ENCODE measurements at regions not wholly inside any gene's neighbourhood (a gene's known extent, or its start where the extent isn't known, plus 50 kb on each side); places are given as distances from the start of the nearest gene placed in this dataset.

DNA sequence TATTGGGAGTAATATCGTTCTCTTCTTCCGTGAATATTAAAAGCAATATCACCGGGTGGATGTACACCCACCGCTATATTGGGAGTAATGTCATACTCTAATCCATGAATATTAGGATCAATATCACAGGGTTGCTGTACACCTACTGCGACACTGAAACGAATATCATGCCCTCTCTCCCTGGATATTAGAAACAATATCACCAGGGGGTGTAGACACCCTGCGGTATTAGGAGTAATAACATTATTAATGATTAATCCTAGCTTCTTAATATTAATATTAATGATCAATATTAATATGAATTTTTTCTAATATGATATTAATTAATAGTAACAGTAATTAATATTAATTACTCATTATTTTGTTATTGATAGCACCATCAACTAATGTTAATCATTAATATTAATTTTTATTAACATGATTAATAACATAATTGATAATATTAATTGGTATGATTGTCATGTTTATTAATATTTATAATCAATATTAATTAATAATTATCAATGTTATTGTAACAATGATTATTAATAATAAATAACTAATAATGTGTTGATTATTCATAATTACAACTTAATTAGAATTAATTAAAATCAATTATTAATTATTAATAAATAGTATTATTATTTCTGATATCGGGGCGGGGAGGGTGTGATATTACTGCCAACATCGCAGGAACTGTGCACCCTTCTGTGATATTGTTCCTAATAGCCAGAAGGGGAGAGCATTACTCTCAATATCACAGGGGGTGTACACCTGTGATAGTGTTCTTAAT is 121.3 kb upstream of the C1GALT1 start:
- FAIRE-seq, result peak; percentile 91

DNA sequence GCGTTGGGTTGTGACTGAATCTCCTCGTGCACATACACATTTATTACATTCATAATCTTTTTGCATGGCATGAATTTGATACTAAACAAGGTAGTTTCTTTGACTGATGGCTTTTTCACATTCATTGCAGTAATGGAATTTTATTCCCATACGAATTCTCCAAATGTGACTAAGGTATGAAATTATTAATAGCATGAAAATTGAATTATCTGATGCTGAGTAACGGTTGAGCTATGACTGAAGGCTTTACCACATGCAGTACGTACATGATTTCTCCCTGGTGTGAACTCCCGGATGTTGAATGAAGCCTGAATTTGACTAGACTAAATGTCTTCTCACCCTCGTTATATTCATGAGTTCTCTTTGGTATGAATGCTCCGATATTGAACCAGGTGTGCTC is 104.4 kb upstream of the C1GALT1 start:
- FAIRE-seq, result no peak

DNA sequence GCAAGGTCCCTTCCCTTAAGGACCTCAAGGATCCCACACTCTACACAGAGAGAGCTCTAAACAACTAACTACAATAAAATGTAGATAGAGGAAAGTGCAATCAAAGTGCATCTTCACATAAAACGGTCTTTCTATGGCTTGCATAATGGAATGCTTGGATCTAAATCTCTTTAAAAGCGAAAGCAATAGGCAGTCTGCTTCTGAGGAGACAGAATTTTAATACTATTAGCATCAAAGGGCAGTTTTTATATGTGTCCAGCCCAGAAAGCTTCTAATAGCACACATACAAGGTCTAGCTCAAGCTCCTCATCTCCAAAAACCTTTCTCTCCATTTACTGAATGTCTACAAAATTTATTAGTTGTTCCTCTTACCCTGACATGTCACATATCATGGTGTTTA is 101.5 kb upstream of the C1GALT1 start:
- FAIRE-seq, result no peak

GRCh38 chr7:7090460-7090859 is 91.9 kb upstream of the C1GALT1 start:
- no peak for FAIRE-seq

DNA sequence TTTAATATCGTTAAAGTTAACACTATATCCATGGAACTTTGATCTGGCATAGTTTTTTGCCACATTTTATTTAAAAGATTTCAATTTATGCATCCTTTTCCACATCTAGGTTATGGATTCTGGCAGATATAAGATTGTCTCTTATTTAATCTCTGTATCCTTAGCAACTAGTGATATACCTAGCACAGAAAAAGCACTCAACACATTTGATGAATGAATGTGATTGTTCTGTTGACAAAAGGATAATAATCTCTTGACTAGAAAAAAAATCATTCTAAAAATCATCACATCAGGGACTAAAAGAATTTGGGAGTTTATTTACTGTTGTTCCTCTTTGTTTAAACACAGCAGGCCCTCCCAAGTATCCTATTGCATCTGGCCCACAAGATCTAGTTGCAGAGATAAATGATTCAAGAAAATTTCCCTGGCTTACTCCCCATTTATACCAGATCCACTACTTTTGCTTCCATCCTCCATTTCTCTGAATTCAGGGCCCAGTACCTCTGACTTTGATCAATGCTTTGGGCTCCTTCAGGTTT is 84.0 kb upstream of the C1GALT1 start:
- no peak for FAIRE-seq

- FAIRE-seq, result no peak
Measured at GRCh38 chr7:7099584-7100014, 82.7 kb upstream of the C1GALT1 start.

DNA sequence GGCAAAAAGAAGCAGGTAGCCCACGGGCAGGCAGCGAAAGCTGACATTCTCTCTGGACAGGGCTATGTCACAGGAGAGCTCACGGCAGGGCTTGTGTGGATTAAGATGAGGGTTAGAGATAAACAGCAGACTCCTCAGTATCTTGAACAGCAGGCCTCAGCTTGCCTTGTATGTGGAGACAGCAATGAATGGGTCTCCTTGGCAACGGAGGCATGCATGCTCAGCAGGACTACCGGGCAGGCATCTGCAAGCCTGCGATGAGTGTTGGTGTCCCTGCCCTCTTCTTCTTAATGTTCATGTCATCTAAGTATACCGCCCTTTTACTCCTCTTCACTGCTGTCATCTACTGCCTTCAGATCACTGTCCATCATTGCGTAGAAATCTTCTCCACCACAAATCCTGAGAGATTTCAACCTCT is 81.9 kb upstream of the C1GALT1 start:
- FAIRE-seq, result no peak

DNA sequence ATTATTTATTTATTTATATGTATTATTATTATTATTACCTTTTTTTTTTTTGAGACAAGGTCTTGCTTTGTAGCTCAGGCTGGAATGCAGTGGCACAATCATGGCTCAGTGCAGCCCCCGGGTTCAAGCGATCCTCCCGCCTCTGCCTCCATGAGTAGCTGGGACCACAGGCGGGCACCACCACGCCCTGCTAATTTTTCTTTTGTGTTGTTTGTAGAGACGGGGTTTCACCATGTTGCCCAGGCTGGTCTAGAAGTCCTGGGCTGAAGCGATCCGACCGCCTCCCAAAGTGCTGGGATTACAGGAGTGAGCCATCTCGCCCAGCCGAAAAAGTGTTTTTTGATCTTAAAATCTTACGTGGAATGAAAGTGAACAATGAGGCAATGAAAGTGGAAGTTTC is 79.4 kb upstream of the C1GALT1 start:
- no peak for FAIRE-seq

- peak; percentile 86 for FAIRE-seq
Measured at GRCh38 chr7:7103343-7104313, 78.7 kb upstream of the C1GALT1 start.

GRCh38 chr7:7104314-7104698 is 78.0 kb upstream of the C1GALT1 start:
- FAIRE-seq, result no peak

- no peak for FAIRE-seq
Measured at GRCh38 chr7:7104971-7105370, 77.4 kb upstream of the C1GALT1 start.

- FAIRE-seq, result no peak
Measured at GRCh38 chr7:7105800-7106582, 76.4 kb upstream of the C1GALT1 start.

GRCh38 chr7:7108931-7109330 is 73.4 kb upstream of the C1GALT1 start:
- no peak for FAIRE-seq

- no peak for FAIRE-seq
Measured at GRCh38 chr7:7109934-7110333, 72.4 kb upstream of the C1GALT1 start.

DNA sequence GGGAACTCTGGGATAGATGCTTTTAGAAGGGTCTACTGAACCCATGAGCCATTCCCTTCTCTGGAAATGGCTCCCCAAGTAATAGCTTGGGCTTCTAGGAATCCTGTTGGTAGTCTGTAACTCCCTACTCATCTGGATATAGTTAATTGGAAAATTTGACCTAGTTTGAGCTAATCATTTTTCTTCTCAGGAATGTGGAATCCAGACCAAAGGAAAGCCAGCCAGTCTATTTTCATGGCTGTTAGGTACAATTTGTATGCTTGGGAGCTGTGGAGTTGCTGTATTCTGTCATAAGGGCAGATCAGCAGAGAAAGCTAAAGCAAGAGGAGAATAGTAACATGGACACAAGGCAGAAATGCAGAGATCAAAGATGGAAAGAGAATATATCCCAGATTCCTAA is 71.6 kb upstream of the C1GALT1 start:
- no peak for FAIRE-seq

DNA sequence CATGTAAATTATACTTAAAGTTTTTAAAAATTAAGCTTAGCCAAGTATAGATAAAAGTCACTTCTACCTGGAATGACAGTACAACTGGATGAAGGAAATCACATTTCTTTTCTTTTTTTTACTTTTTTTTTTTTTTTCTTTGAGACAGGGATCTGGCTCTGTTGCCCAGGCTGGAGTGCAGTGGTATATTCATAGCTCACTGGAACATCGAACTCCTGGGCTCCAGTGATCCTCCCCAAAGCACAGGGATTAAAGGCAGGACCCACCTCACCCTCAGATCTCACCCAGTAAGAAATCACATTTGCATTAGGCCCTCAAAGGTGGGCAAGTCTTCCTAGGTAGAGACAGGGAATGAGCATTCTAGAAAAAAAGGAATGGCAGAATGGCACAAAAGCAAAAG is 69.5 kb upstream of the C1GALT1 start:
- FAIRE-seq, result no peak

GRCh38 chr7:7114575-7115291 is 67.6 kb upstream of the C1GALT1 start:
- FAIRE-seq, result no peak

GRCh38 chr7:7117935-7118586 is 64.3 kb upstream of the C1GALT1 start:
- FAIRE-seq, result no peak

GRCh38 chr7:7118822-7119221 is 63.5 kb upstream of the C1GALT1 start:
- no peak for FAIRE-seq

DNA sequence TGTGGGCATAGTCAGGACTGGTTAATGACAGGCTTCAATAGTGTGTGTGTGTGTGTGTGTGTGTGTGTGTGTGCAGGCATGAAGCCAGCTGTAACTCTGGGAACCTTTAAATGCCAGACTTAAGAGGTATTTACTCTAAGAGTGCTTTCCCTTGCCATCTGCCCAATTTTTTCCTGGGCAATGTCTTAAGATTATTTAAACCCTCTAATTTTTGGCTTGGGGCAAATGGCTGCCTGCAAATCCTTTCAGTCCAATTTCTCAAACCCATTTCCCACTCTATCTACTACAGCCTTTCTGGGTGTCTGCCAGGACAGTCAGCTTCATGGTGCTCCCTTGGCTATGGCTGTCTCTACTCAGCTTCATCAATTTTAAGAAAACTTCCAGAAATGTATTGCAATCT is 62.6 kb upstream of the C1GALT1 start:
- no peak for FAIRE-seq

DNA sequence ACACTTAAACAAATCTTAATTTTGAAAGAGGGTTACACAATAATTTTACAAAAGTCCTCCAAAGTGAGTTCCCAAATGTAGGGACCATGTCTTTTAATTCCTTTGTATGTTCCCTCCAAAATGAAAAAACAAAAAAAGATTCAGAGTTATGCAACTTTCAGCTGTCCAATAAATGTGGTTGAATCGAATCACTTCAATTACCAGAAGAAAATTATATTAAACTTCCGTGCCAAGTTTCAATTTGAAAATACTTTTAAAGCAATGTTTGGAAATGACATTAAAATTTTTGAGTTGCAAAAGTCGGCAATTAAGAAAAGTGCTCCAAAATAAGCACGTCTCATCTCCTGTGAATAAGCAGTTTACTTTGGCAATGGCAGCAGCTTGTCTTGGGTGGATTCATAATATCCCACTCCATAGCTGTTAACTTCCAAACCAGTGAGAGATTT is 60.3 kb upstream of the C1GALT1 start:
- FAIRE-seq, result no peak

Measured in TTC549 (cell line).